HG03064 (cell line): ENCODE measurements at regions not wholly inside any gene's neighbourhood (a gene's known extent, or its start where the extent isn't known, plus 50 kb on each side); places are given as distances from the start of the nearest gene placed in this dataset.

ENCODE experiments used
- ATAC-seq: cut with Tn5 transposase; IDR thresholded peaks from one replicate; pipeline ENCODE4 v1.9.1; 2021; ENCODE audit warnings: low read depth; ENCODE audit not compliant: unreplicated experiment

- ATAC-seq = no peak
Observed at GRCh38 chr18:40624959-40625358, 1330.1 kb upstream of the PIK3C3 start.

DNA sequence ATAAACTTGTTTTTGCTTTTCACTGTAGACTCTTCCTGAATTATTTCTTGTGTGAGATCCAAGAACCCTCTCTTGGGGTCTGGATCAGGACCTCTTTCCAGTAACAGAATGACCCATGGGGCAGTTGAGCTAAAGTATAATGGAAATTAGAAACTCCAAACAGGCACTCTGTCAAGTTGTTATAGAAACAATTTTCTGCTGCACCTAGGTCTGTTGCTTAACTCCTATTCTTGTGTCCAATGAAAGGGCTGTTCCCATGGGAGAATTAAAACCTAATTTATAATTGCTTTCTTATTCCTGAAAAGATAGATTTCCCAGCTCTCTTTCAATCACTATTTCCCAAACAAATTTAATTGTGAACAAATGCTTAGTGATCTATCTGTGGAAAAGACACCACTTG lies 1341.3 kb upstream of the PIK3C3 start:
- no peak for ATAC-seq

DNA sequence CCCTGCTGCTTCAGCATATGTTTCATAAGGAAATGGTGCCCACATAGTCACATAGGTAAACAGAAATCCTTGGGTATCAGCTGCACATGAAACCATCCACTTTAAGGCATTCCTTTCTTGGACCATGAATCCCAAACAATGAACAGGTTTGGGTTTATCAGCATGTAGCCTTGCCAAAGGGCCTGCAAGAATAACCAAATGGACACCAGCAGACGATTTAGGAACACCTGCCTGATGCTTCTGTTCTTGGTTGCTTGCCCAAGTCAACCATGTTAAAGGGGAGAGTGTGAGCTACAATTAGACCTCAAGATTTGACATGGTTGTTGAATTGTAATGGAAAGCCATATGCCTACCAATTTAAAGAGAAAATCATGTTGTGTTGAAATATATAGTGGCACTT lies 1342.7 kb upstream of the PIK3C3 start:
- no peak for ATAC-seq

DNA sequence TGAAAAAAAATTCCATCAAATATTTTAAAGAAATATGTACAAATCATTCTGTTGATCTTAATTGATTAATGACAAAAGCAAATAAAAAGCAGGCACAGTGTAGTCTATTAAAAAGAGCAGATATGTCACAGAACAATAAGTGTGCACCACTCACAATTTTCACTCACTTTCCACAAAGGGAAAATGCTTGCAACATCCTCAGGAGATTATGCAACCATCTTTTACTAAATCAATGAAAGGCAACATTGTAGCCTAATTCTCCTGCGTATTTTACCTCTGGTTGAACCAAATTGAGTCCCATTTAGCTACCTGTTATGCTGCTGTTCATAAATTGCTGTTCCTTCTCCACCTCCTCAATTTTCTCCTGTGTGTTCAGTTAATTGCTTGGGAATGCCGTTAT lies 1346.8 kb upstream of the PIK3C3 start:
- no peak for ATAC-seq

- ATAC-seq = no peak
Observed at GRCh38 chr18:40607542-40608148, 1347.4 kb upstream of the PIK3C3 start.

GRCh38 chr18:40606996-40607395 lies 1348.0 kb upstream of the PIK3C3 start:
- ATAC-seq = no peak

DNA sequence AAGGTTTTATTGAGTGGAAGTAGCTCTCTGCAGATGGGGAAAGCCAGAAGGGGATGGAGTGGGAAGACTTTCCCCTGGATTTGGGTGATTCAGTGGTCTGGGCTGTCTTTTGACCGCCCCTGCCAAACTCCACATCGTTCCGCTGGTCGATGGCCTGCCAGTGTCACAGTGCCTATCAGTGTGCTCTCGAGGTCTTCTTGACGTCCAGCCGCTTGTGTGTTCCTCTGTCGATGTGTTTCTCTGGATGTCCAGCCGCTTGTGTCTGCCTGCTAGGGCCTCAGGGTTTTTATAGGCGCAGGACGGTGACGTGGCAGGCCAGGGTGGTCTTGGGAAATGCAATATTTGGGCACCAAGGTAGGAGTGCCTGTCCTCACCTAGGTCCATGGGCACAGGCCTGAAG lies 1371.4 kb upstream of the PIK3C3 start:
- ATAC-seq = no peak

DNA sequence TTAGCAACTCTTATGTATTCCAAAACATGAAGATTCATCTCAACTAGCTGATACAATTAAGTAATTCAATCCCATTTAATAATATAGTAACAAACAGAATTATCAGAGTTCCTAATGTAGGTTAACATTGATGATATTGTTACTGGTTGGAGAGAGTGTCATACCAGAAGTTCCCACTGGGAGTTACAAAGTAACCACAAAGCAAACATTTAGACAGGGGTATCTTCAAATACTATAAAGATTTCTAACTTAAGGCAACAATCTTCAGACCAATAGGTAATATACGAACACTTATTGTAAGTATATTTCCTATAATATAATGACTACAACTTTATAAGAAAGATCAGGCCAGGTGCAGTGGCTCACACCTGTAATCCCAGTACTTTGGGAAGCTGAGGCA lies 1372.9 kb upstream of the PIK3C3 start:
- no peak for ATAC-seq

DNA sequence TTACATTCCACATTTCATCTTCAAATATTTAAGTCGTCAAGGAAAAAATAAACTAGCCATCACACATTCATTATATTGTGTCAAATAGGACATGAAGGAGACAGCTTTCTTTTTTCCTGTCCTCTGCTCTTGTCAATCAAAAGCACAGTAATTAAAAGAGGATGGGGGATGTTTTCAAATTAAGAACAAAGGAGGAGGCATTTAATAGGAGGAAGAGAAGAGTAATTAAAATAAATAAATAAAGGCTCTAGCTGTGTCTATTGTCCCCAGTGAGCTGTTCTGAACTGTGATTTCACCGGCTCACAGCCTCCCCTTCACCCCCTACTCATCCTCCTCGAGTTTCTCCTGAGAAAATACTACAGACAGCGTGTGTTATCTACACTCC lies 1377.1 kb upstream of the PIK3C3 start:
- ATAC-seq = no peak

DNA sequence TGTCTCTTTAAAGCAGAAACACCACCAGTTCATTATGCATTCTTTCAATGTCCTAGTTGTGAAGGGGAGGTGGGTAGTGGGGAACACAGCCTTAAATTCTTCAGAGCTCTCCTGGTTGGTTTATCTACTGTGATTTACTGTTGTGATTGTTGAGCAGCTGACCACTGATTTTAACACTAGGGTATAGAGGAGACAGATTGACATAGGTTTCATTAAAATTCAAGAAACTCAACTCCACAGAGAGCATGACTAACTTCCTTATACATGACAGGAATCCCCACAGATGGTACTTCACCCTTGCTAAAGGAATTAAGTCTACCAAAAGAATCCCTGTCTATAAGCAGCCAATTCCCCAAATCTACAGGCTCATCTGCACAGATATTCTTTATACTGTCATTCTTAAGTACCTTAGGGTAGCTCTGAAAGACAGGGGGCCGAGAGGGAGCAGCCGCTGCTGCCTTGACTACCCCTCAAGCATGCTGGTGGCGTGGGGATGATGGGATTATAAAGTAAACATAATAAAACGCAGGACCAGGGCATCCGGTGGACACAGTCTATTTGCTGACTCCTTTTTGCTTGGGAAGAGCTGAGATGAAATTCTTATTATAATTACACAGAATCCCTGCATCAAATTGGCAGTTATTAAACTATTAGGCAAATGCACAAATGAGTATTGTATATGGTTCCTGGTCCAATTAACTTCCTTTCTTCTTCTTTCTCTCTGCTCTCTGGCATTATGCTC lies 1377.6 kb upstream of the PIK3C3 start:
- no peak for ATAC-seq

DNA sequence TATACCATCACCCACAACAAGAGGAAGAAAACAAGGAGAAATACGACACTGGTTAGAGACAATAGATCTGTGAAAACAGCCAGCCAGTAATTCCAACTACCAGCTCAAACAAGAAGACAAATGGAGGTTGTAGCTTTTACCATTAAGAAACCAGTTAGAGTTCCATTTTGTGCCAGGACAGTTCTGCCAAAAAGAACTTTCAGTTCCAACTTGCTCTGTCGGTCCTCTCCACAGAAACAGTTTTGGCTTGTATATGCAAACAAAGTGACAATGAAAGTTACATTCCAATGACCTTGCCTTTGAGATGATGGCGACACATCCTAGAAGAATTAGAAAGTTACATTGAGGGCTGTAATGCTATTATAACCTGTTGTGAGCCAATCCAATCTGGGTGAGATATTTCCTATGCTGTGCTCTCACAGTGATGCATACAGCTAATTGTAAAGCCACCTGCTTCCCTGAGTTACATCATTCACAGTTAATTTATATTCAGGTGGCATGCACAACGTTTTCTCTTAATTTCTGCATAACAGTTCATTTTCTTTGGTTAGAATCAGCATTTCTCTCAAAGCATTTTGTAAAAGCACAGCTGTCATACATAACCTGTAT lies 1378.4 kb upstream of the PIK3C3 start:
- no peak for ATAC-seq

GRCh38 chr18:40570615-40571014 lies 1384.4 kb upstream of the PIK3C3 start:
- ATAC-seq = no peak

GRCh38 chr18:40569605-40570004 lies 1385.4 kb upstream of the PIK3C3 start:
- no peak for ATAC-seq

- no peak for ATAC-seq
Observed at GRCh38 chr18:40566510-40566844, 1388.6 kb upstream of the PIK3C3 start.

DNA sequence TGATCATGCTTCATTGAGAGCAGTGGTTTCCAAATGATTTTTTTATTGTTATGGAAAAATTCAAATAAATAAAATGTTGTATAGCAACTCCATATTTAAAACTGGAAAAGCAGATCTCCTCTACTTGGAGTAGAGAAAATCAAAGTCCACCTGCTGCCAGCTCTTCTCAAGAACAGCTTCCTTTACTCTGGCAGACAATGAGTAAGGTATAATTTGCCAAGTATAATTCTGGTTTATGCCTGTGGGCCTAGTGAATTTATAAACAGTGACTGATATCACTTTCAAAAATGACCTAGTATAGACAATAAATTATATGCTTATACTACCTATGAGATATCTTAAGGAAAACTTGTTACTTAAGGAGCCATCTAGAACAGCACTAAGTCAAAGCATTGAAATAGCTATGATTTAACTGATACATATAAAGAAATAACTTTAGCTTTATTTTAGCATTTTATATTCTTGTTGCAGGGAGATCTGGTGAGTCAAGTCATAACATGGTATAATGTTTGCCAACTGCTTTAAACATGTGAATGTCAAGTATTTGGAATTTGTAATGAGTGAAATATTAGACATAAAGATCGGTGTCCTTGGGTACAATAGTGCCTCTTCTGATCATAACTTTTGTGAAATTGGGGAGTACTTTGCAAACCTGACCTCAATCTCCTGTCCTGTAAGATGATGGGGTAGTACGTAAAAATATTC lies 1389.1 kb upstream of the PIK3C3 start:
- no peak for ATAC-seq

DNA sequence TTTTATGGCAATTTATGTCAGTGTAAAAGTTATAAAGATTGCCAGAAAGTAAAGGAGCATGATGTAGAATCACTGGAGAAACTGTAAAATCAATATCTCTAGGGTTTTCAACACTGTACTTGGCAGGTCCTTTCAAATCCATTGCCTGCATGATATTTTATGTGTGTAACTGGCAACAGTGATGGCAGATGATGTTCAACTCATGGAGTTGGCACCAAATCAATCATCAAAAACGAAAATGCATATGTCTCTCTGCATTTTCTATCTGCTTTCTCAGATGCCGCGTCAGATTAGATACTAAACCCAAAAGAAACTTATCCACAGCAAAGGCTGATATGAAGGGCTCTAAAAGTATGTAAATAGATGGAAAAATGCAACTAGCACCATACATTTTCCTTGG lies 1395.5 kb upstream of the PIK3C3 start:
- ATAC-seq = no peak

DNA sequence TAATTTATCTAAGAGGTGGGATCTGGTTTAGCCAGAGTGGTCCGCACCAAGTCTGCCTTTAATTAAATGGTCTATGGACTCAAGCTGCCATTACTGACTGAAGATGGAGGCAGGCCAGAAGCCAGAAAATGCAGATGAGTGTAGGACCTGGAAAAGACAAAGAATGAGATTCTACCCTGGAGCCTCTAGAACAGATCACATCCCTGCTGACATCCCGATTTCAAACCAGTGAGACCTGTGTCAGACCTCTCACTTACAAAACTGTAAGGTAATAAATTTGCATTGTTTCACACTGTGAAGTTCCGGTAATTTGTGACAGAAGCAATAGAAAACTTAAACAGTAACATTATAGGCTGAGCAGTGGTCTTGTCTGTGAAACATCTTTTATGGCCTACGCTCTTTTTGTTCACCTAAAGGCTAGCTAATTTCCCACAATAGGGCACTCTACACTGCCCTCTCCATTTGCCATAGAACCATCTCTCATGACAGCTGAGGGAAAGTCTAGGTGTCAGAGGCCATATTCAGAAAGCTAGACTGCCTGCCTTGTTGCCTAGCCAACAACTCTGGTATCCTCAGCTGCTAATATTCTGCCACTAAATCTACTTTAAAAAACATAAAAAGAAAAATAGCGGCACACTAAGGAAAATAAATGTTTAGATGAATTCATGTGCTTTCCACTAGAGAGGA lies 1396.2 kb upstream of the PIK3C3 start:
- no peak for ATAC-seq

- ATAC-seq = no peak
Observed at GRCh38 chr18:40555914-40556313, 1399.1 kb upstream of the PIK3C3 start.

DNA sequence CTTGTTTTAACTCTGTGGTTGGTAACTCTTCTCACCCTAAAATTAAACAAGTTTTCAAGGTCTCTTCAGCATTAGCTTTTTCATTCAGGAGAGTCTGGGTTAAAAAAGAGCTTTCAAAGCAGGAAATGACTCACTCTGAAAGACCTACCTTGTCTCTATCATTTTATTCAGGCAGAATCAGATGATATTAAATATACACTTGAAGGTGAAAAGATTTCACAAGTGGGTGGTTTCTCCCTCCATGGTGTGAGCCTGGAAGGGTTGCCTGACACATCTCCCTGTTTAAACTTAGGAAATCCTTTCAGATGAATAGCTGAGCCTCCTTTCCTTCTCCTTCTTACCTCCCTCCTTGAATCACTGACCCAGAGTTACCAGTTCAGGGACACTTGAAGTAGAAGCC lies 1402.0 kb upstream of the PIK3C3 start:
- no peak for ATAC-seq

DNA sequence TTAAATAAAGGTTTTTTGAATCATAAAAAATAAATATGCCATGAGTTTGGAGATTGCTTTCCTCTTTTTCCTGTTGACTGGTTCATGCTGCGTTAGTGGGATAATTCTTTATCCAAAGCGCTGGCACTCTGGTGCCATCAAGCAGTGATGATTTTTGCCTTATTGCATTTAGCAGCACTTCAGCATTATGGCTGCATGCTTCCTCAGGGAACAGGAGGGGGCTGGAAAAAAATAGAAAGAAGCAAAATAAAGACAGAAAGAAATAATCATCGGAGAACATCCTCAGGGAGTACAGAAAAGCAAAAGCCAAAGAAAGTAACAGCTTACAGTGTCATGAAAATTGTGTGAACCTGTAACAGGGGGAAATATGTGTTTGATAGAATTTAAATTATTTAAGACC lies 1408.2 kb upstream of the PIK3C3 start:
- no peak for ATAC-seq

GRCh38 chr18:40534723-40535122 lies 1420.3 kb upstream of the PIK3C3 start:
- ATAC-seq = no peak
